ENCODE measurements at regions not wholly inside any gene's neighbourhood (a gene's known extent, or its start where the extent isn't known, plus 50 kb on each side); places are given as distances from the start of the nearest gene placed in this dataset.

GRCh38 chr1:238608144-238608543, 717.4 kb upstream of the ZP4 start (continued):
- TF ChIP-seq REST (IDR thresholded peaks at IDR 0.05) (no peak), YY1 (IDR thresholded peaks at IDR 0.05) (no peak)

GRCh38 chr1:238606896-238607295, 716.2 kb upstream of the ZP4 start:
- DNase-seq (ENCODE audit: low spot score), result no peak
- 69% methylated on average over 4 of the region's 4 CpGs for WGBS
- H3K27ac ChIP-seq (ENCODE audit: low read depth in 1 of 2, low read length in 2 of 2), result no peak overlapping the region
- no peak overlapping the region for H3K9ac ChIP-seq (ENCODE audit: low read depth in 1 of 2, low read length in 2 of 2)
- H3K4me3 ChIP-seq (ENCODE audit: low read depth in 1 of 3, low read length in 3 of 3), result no peak overlapping the region
- TF ChIP-seq NR2F2 (IDR thresholded peaks at IDR 0.05), result no peak
- no peak for TF ChIP-seq CTCF (IDR thresholded peaks at IDR 0.05; ENCODE audit: low read depth, low read length, missing input control)
- TF ChIP-seq TAF1 (conservative IDR thresholded peaks at IDR 0.05), result no peak
- TF ChIP-seq EGR1 (IDR thresholded peaks at IDR 0.05; ENCODE audit: low read depth in 2 of 2), result no peak
- no peak for TF ChIP-seq JUND (IDR thresholded peaks at IDR 0.05)
- TF ChIP-seq REST (IDR thresholded peaks at IDR 0.05), result no peak
- no peak for TF ChIP-seq HNF4A (conservative IDR thresholded peaks at IDR 0.05)
- TF ChIP-seq SP1 (IDR thresholded peaks at IDR 0.05), result no peak
- TF ChIP-seq FOXA2 (IDR thresholded peaks at IDR 0.05), result no peak
- no peak for TF ChIP-seq RXRA (IDR thresholded peaks at IDR 0.05)
- no peak for TF ChIP-seq HNF4G (IDR thresholded peaks at IDR 0.05)
- no peak for TF ChIP-seq RAD21 (IDR thresholded peaks at IDR 0.05)
- no peak for TF ChIP-seq GABPA (IDR thresholded peaks at IDR 0.05 in 1 of 2, conservative IDR thresholded peaks at IDR 0.05 in 1 of 2)
- TF ChIP-seq FOXA1 (IDR thresholded peaks at IDR 0.05), result no peak
- TF ChIP-seq YY1 (IDR thresholded peaks at IDR 0.05), result no peak
- TF ChIP-seq MAX (IDR thresholded peaks at IDR 0.05), result no peak
- TF ChIP-seq ZBTB33 (IDR thresholded peaks at IDR 0.05), result no peak
- no peak for TF ChIP-seq ATF3 (IDR thresholded peaks at IDR 0.05)
- no peaks in the 10 kb centered on the region for H3K36me3 ChIP-seq (ENCODE audit: control insufficient read depth in 4 of 4, insufficient read depth in 3 of 4, low read depth in 1 of 4, low read length in 3 of 4)
- no peaks in the 10 kb centered on the region for H3K9me3 ChIP-seq (ENCODE audit: control insufficient read depth in 4 of 4, low read length in 3 of 4)
- H3K27me3 ChIP-seq (ENCODE audit: control insufficient read depth in 4 of 4, insufficient read depth in 4 of 4, low read length in 3 of 4), result no peaks in the 10 kb centered on the region
- H3K4me1 ChIP-seq (ENCODE audit: control insufficient read depth in 4 of 4, insufficient read depth in 4 of 4, low read length in 3 of 4), result no peaks in the 10 kb centered on the region
